ENCODE measurements at regions not wholly inside any gene's neighbourhood (a gene's known extent, or its start where the extent isn't known, plus 50 kb on each side); places are given as distances from the start of the nearest gene placed in this dataset.
"Not testable (repeated sequence)": the region's sequence is repeated elsewhere in the genome, so short reads cannot be mapped to it uniquely, and the experiment has no call there.

DNA sequence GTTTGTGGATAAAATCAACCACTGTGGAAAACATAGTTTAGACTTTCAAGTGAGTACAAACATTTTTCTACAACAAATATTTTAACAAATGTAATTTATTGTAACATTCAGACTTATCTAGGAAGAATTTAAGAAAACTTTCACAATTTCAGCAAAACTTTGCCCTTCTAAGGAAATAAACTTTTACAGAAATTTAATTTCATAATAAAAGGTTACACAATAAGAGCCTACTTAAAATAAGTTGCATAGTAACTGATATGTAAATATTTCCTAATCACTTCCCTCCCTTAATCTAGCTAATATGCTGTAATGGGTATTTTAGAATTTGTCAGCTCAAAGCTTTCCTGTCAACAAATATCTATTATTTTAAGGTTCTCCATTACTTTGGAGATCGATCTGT is 1899.9 kb downstream of the MAT2B start:
- TF ChIP-seq POLR2A (IDR thresholded peaks at IDR 0.05; ENCODE audit: low read length) (no peak), GATA1 (IDR thresholded peaks at IDR 0.05; ENCODE audit: low read depth, low read length) (no peak)
- DNase-seq = no peak

DNA sequence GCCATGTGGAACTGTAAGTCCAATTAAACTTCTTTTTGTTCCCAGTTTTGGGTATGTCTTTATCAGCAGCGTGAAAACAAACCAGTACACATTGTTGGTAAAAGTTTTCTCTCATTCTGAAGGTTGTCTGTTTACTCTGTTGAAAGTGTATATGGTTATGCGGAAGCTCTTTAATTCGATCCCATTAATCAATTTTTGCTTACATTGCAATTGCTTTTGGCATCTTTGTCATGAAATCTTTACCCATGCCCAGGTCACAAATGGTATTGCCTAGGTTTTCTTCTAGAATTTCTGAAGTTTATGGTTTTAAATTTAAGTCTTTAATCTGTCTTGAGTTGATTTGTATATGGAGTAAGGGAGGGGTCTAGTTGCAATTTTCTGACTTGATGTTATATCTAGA is 1901.9 kb downstream of the MAT2B start:
- DNase-seq = no peak
- TF ChIP-seq GATA1 (IDR thresholded peaks at IDR 0.05; ENCODE audit: low read depth, low read length) = no peak

DNA sequence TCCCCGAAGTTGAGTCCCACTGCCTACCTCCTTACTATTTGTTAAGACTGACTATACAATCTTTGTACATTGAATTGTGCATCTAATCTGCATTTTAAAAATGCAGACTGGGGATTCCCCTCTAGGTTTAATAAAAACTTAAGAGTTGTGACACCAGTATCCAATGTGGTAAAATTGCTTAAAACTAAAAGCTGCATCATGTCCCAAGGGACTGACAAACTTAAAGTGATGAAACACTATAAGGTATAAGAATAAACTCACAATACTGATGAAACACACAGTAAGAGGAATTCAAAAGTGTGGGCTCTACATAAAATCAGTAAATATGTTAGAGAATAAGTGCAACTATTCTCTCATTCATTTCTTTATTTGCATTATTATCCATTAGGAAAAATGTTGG is 1905.1 kb downstream of the MAT2B start:
- DNase-seq = no peak
- TF ChIP-seq GATA1 (IDR thresholded peaks at IDR 0.05; ENCODE audit: low read depth, low read length) = no peak
- no peak for TF ChIP-seq POLR2A (IDR thresholded peaks at IDR 0.05; ENCODE audit: low read length)

DNA sequence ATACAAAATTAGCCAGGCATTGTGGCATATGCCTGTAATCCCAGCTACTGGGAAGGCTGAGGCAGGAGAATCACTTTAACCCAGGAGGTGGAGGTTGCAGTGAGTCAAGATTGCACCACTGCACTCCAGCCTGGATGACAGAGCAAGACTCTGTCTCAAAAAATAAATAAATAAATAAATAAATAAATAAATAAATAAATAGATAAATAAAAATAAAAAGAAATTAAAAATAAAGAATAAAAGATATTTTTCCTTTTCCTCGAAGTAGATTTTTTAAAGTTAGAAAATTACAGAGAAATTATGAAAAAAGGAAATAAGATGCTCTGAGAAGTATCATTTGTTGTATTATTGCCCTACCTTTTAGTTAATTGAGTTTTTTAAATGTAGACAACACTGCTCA is 1906.1 kb downstream of the MAT2B start:
- not testable (repeated sequence) for DNase-seq

DNA sequence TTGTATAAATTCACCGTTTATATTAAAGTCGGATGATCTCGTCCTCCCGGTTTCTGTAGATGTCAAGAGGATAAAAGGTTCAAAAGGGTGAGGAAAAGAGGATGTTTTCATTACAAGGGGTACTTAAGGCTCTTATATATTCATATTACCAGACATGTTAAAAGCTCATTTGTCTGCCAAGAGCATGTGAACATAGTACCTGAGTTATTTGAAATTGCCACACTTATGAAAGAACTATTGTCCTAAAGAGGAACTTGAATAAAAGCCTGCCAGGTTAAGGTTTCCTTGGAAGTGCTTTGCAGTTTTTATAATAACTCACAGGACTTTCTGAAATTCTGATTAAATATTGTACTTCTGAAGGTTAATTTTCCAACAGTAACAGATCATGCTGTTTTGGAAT is 1915.1 kb downstream of the MAT2B start:
- no peak for DNase-seq
- TF ChIP-seq POLR2A (IDR thresholded peaks at IDR 0.05; ENCODE audit: low read length) (no peak), GATA1 (IDR thresholded peaks at IDR 0.05; ENCODE audit: low read depth, low read length) (no peak)

GRCh38 chr5:165423697-165424299 is 1918.4 kb downstream of the MAT2B start:
- TF ChIP-seq GATA1 (IDR thresholded peaks at IDR 0.05; ENCODE audit: low read depth, low read length) = no peak
- TF ChIP-seq POLR2A (IDR thresholded peaks at IDR 0.05; ENCODE audit: low read length) = no peak

DNA sequence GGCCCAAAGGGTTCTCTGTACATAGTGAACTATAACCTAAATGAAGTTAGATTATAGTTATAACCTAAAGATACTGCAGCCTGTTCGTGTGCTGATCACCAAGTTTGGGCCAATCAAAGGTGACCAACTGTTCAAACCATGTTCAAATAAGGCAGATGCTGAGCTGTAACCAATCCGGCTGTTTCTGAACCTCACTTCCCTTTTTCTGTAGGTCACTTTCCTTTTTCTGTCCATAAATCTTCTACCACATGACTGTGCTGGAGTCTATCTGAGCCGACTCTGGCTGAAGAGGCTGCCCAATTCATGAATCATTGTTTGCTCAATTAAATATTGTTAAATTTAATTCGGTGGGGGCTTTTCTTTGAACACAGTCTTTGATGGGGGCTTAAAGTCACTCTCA is 1920.2 kb downstream of the MAT2B start:
- TF ChIP-seq POLR2A (IDR thresholded peaks at IDR 0.05; ENCODE audit: low read length) (no peak), GATA1 (IDR thresholded peaks at IDR 0.05; ENCODE audit: low read depth, low read length) (no peak)
- no peak for DNase-seq

More at GRCh38 chr5:165423697-165424299, 1918.4 kb downstream of the MAT2B start:
- DNase-seq = no peak

GRCh38 chr5:165448753-165449152 is 1943.3 kb downstream of the MAT2B start:
- TF ChIP-seq POLR2A (IDR thresholded peaks at IDR 0.05; ENCODE audit: low read length) (no peak), GATA1 (IDR thresholded peaks at IDR 0.05; ENCODE audit: low read depth, low read length) (no peak)
- no peak for DNase-seq

DNA sequence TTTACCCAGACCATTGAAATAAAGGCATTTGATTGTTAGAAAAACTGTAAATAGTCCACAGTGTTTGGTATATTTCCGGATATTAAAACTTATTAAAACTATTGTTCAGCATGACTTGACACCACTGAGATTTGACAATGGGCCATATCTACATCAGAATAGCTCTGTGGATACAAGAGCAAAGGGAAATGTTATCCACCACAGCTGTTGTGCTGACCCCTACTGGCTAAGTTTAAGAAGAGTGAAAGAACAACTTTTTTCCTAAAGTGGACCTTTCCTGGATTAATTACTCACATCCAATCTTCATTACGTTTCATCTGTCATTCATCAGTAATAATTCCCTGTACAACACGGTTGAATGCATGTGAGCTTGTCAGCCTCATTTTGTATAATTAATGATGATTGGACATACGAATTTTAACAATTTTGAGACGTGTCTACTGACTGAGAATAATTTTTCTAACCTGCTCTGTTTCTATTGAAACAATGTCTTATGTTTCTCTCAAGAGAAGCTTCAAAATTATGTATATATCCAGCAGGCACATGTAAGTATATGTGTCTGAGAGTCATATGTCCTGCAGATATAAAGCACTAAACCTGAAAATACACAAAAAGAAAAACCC is 1952.6 kb downstream of the MAT2B start:
- TF ChIP-seq POLR2A (IDR thresholded peaks at IDR 0.05; ENCODE audit: low read length) (no peak), GATA1 (IDR thresholded peaks at IDR 0.05; ENCODE audit: low read depth, low read length) (no peak)
- peak; percentile 27 to 28 for DNase-seq

GRCh38 chr5:165459232-165459631 is 1953.8 kb downstream of the MAT2B start:
- TF ChIP-seq POLR2A (IDR thresholded peaks at IDR 0.05; ENCODE audit: low read length) (no peak), GATA1 (IDR thresholded peaks at IDR 0.05; ENCODE audit: low read depth, low read length) (no peak)
- no peak for DNase-seq

- TF ChIP-seq GATA1 (IDR thresholded peaks at IDR 0.05; ENCODE audit: low read depth, low read length) = no peak
- TF ChIP-seq POLR2A (IDR thresholded peaks at IDR 0.05; ENCODE audit: low read length) = no peak
- DNase-seq = no peak
Measured at GRCh38 chr5:165460911-165461310, 1955.5 kb downstream of the MAT2B start.

DNA sequence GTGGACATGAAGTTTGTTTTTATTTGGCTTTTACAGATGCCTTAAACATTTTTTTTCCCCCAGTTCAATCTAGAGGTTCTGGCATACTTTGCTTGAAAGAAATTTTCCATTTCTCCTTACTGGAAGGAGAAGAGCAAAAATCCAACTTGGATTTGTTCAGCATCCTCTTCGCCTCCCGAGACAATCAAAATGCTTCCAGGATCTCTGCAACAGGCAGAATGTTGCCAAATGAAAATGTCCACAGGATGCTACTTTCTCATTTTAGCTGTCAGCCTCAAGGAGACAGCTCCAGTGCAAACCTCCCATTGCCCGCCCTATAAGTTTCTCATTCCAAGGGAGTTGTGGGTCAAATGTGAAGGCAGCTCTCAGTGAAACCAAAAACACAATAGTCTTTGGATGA is 1972.1 kb downstream of the MAT2B start:
- no peak for DNase-seq
- no peak for TF ChIP-seq POLR2A (IDR thresholded peaks at IDR 0.05; ENCODE audit: low read length)
- no peak for TF ChIP-seq GATA1 (IDR thresholded peaks at IDR 0.05; ENCODE audit: low read depth, low read length)

GRCh38 chr5:165495829-165496380 is 1990.5 kb downstream of the MAT2B start:
- TF ChIP-seq POLR2A (IDR thresholded peaks at IDR 0.05; ENCODE audit: low read length) (no peak), GATA1 (IDR thresholded peaks at IDR 0.05; ENCODE audit: low read depth, low read length) (no peak)
- no peak for DNase-seq

DNA sequence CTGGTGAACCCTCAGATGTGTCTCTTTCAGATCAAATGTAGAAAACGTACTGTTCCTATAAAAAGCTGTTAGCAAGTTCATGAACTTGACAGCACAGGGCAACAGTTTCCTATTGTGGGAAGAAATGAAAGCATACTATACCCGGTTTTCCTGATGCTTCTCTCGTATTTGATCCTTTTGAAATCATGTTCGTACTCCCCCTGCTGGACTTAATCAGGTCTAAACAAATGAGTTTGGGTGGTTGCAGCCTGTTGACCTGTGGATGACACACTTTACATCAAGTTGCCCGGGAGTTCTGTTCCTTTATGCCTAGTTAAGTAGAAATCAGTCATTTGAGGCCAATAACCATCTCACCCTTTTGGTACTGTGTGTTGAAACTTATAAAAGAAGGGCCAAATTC is 1992.3 kb downstream of the MAT2B start:
- TF ChIP-seq POLR2A (IDR thresholded peaks at IDR 0.05; ENCODE audit: low read length) = no peak
- TF ChIP-seq GATA1 (IDR thresholded peaks at IDR 0.05; ENCODE audit: low read depth, low read length) = no peak
- peak; percentile 1 to 15 for DNase-seq
